ENCODE measurements at regions not wholly inside any gene's neighbourhood (a gene's known extent, or its start where the extent isn't known, plus 50 kb on each side); places are given as distances from the start of the nearest gene placed in this dataset.

- Histone ChIP-seq H3K27ac (ENCODE audit: low read length) (no peak overlapping the region), H3K4me1 (ENCODE audit: control insufficient read depth, insufficient read depth, low read length) (peaks cover 41% of the 10 kb centered on the region), H3K36me3 (ENCODE audit: control insufficient read depth, insufficient read depth, low read length) (no peaks in the 10 kb centered on the region), H3K27me3 (ENCODE audit: control insufficient read depth, insufficient read depth, low read length) (no peaks in the 10 kb centered on the region), H3K4me3 (ENCODE audit: low read length) (no peak overlapping the region), H3K9me3 (replicated peaks; ENCODE audit: control insufficient read depth, low read depth, low read length) (no peaks in the 10 kb centered on the region)
- 90% methylated on average over 4 of the region's 9 CpGs for WGBS (ENCODE audit: insufficient coverage)
- DNase-seq = no peak
Measured at GRCh38 chr20:24783631-24784492, 165.2 kb upstream of the CST7 start.

- 100% methylated on average over 1 of the region's 2 CpGs for WGBS (ENCODE audit: insufficient coverage)
- Histone ChIP-seq H3K4me3 (ENCODE audit: low read length) (no peak overlapping the region), H3K4me1 (ENCODE audit: control insufficient read depth, insufficient read depth, low read length) (peaks cover 33% of the 10 kb centered on the region), H3K27me3 (ENCODE audit: control insufficient read depth, insufficient read depth, low read length) (no peaks in the 10 kb centered on the region), H3K27ac (ENCODE audit: low read length) (no peak overlapping the region), H3K9me3 (replicated peaks; ENCODE audit: control insufficient read depth, low read depth, low read length) (no peaks in the 10 kb centered on the region), H3K36me3 (ENCODE audit: control insufficient read depth, insufficient read depth, low read length) (no peaks in the 10 kb centered on the region)
- peak; percentile 48 for DNase-seq
Measured at GRCh38 chr20:24784607-24785006, 164.5 kb upstream of the CST7 start.

GRCh38 chr20:24785141-24786110, 163.6 kb upstream of the CST7 start:
- Histone ChIP-seq H3K4me1 (ENCODE audit: control insufficient read depth, insufficient read depth, low read length) (peaks cover 26% of the 10 kb centered on the region), H3K36me3 (ENCODE audit: control insufficient read depth, insufficient read depth, low read length) (no peaks in the 10 kb centered on the region), H3K27me3 (ENCODE audit: control insufficient read depth, insufficient read depth, low read length) (no peaks in the 10 kb centered on the region), H3K4me3 (ENCODE audit: low read length) (no peak overlapping the region), H3K9me3 (replicated peaks; ENCODE audit: control insufficient read depth, low read depth, low read length) (no peaks in the 10 kb centered on the region), H3K27ac (ENCODE audit: low read length) (no peak overlapping the region)
- WGBS (ENCODE audit: insufficient coverage) = 38% methylated on average over 5 of the region's 11 CpGs
- no peak for DNase-seq

GRCh38 chr20:24786111-24786495, 163.0 kb upstream of the CST7 start:
- WGBS (ENCODE audit: insufficient coverage) = 76% methylated on average over 8 of the region's 12 CpGs
- Histone ChIP-seq H3K27me3 (ENCODE audit: control insufficient read depth, insufficient read depth, low read length) (no peaks in the 10 kb centered on the region), H3K4me3 (ENCODE audit: low read length) (no peak overlapping the region), H3K9me3 (replicated peaks; ENCODE audit: control insufficient read depth, low read depth, low read length) (no peaks in the 10 kb centered on the region), H3K27ac (ENCODE audit: low read length) (no peak overlapping the region), H3K4me1 (ENCODE audit: control insufficient read depth, insufficient read depth, low read length) (peaks cover 20% of the 10 kb centered on the region), H3K36me3 (ENCODE audit: control insufficient read depth, insufficient read depth, low read length) (no peaks in the 10 kb centered on the region)
- no peak for DNase-seq

GRCh38 chr20:24786646-24787045, 162.4 kb upstream of the CST7 start:
- Histone ChIP-seq H3K27me3 (ENCODE audit: control insufficient read depth, insufficient read depth, low read length) (no peaks in the 10 kb centered on the region), H3K4me3 (ENCODE audit: low read length) (no peak overlapping the region), H3K36me3 (ENCODE audit: control insufficient read depth, insufficient read depth, low read length) (no peaks in the 10 kb centered on the region), H3K4me1 (ENCODE audit: control insufficient read depth, insufficient read depth, low read length) (peaks cover 16% of the 10 kb centered on the region), H3K9me3 (replicated peaks; ENCODE audit: control insufficient read depth, low read depth, low read length) (no peaks in the 10 kb centered on the region), H3K27ac (ENCODE audit: low read length) (no peak overlapping the region)
- 84% methylated on average over 6 of the region's 7 CpGs for WGBS (ENCODE audit: insufficient coverage)
- DNase-seq = no peak

GRCh38 chr20:24787071-24787470, 162.0 kb upstream of the CST7 start:
- Histone ChIP-seq H3K9me3 (replicated peaks; ENCODE audit: control insufficient read depth, low read depth, low read length) (no peaks in the 10 kb centered on the region), H3K36me3 (ENCODE audit: control insufficient read depth, insufficient read depth, low read length) (no peaks in the 10 kb centered on the region), H3K4me3 (ENCODE audit: low read length) (no peak overlapping the region), H3K27ac (ENCODE audit: low read length) (no peak overlapping the region), H3K27me3 (ENCODE audit: control insufficient read depth, insufficient read depth, low read length) (no peaks in the 10 kb centered on the region), H3K4me1 (ENCODE audit: control insufficient read depth, insufficient read depth, low read length) (peaks cover 12% of the 10 kb centered on the region)
- 87% methylated on average over 7 of the region's 10 CpGs for WGBS (ENCODE audit: insufficient coverage)
- DNase-seq = no peak

GRCh38 chr20:24787621-24788020, 161.4 kb upstream of the CST7 start:
- DNase-seq = no peak
- H3K27me3 ChIP-seq (ENCODE audit: control insufficient read depth, insufficient read depth, low read length) = no peaks in the 10 kb centered on the region
- H3K9me3 ChIP-seq (replicated peaks; ENCODE audit: control insufficient read depth, low read depth, low read length) = no peaks in the 10 kb centered on the region
- no peak overlapping the region for H3K4me3 ChIP-seq (ENCODE audit: low read length)
- 94% methylated on average over 6 of the region's 8 CpGs for WGBS (ENCODE audit: insufficient coverage)
- H3K4me1 ChIP-seq (ENCODE audit: control insufficient read depth, insufficient read depth, low read length) = peaks cover 12% of the 10 kb centered on the region
- H3K27ac ChIP-seq (ENCODE audit: low read length) = no peak overlapping the region
- H3K36me3 ChIP-seq (ENCODE audit: control insufficient read depth, insufficient read depth, low read length) = no peaks in the 10 kb centered on the region

- Histone ChIP-seq H3K9me3 (replicated peaks; ENCODE audit: control insufficient read depth, low read depth, low read length) (no peaks in the 10 kb centered on the region), H3K27ac (ENCODE audit: low read length) (no peak overlapping the region), H3K4me3 (ENCODE audit: low read length) (no peak overlapping the region), H3K36me3 (ENCODE audit: control insufficient read depth, insufficient read depth, low read length) (no peaks in the 10 kb centered on the region), H3K4me1 (ENCODE audit: control insufficient read depth, insufficient read depth, low read length) (peaks cover 8% of the 10 kb centered on the region), H3K27me3 (ENCODE audit: control insufficient read depth, insufficient read depth, low read length) (no peaks in the 10 kb centered on the region)
- DNase-seq = no peak
- 76% methylated on average over 3 of the region's 4 CpGs for WGBS (ENCODE audit: insufficient coverage)
Measured at GRCh38 chr20:24789877-24790276, 159.2 kb upstream of the CST7 start.

- Histone ChIP-seq H3K9me3 (replicated peaks; ENCODE audit: control insufficient read depth, low read depth, low read length) (no peaks in the 10 kb centered on the region), H3K4me1 (ENCODE audit: control insufficient read depth, insufficient read depth, low read length) (no peaks in the 10 kb centered on the region), H3K27me3 (ENCODE audit: control insufficient read depth, insufficient read depth, low read length) (no peaks in the 10 kb centered on the region), H3K4me3 (ENCODE audit: low read length) (no peak overlapping the region), H3K27ac (ENCODE audit: low read length) (no peak overlapping the region), H3K36me3 (ENCODE audit: control insufficient read depth, insufficient read depth, low read length) (no peaks in the 10 kb centered on the region)
- WGBS (ENCODE audit: insufficient coverage) = 78% methylated on average over 8 of the region's 13 CpGs
- no peak for DNase-seq
Measured at GRCh38 chr20:24790746-24791283, 158.3 kb upstream of the CST7 start.

GRCh38 chr20:24791953-24792352, 157.1 kb upstream of the CST7 start:
- Histone ChIP-seq H3K27me3 (ENCODE audit: control insufficient read depth, insufficient read depth, low read length) (no peaks in the 10 kb centered on the region), H3K36me3 (ENCODE audit: control insufficient read depth, insufficient read depth, low read length) (no peaks in the 10 kb centered on the region), H3K9me3 (replicated peaks; ENCODE audit: control insufficient read depth, low read depth, low read length) (no peaks in the 10 kb centered on the region), H3K4me3 (ENCODE audit: low read length) (no peak overlapping the region), H3K4me1 (ENCODE audit: control insufficient read depth, insufficient read depth, low read length) (no peaks in the 10 kb centered on the region), H3K27ac (ENCODE audit: low read length) (no peak overlapping the region)
- 100% methylated on average over 1 of the region's 2 CpGs for WGBS (ENCODE audit: insufficient coverage)
- DNase-seq = no peak
